ENCODE measurements at regions not wholly inside any gene's neighbourhood (a gene's known extent, or its start where the extent isn't known, plus 50 kb on each side); places are given as distances from the start of the nearest gene placed in this dataset.

DNA sequence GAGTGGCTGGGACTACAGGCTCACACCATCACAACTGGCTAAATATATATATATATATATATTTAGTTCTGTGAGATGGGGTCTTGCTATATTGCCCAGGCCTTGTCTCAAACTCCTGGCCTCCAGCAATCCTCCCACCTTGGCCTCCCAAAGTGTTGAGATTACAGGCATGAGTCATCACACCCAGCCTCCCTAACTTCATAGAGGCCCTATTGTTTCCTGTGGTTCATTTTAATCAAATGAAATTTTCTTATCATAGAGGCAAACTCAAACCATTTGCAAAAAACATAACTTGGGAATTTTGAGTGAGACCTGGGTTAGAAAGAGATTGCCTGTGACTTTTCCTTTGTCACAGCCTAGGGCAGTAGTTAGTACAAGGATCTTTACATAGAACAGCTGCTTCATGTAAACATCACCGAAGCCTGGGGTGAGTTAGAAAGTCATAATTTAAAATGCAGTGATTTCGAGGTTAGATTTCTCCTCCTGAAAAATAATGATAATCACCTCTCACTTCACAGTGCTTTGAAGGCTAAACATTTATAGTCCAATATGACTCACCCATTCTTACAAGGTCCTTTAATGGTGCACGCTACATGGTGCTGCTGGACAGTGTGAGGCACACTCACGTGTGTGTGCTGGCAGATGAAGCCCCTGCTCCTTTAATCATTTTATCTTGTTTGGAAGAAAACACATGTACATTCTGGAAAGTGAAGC lies 188.9 kb downstream of the RHOU start:
- no peak for DNase-seq

- no peak for DNase-seq
Observed at GRCh38 chr1:228925691-228926090, 190.4 kb downstream of the RHOU start.

- no peak for DNase-seq
Observed at GRCh38 chr1:228927421-228927820, 192.1 kb downstream of the RHOU start.

DNA sequence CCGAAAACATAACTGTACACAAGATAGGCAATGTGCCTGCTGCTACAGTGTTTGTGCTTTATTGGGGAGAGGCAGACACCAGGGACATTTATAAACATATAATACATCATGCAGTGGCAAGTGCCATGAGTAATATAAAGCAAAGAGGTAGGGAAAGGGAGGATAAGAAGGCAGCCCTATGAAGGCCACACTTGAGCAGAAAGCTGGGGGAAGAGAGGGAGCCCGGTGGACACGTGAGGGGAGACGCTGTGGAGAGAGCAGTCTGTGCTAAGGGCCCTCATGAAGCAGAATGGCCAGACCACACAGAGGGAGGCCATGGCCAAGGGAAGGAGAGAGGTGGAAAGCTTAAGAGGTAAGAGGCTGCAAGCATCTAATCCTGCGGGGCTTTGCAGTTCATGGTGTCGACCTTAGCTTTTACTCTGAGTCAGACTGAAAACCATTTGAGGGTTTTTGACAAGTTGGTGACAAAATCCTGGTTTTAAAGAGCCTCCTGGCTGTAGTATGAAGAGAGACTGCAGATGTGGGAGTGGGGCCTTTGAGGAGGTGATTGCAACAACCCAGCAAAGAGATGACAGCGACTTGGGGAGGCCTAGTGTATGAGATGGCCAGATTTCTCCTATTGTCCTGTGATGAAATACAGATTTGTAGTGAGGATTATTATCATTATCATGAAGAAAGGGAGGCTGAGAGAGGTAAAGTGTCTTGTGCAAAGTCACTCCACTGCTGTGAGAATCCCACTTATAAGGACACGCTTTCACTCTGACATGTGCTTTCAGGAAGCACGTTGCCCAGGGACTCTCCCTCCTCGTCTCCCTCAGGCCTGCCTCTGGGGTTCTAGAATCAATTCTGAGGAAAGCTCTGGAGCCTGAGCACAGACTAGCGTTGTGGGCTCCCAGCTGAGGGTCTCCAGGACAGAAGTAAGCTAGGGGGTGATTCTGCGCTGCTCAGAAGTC lies 192.9 kb downstream of the RHOU start:
- DNase-seq: peak; percentile 89

DNA sequence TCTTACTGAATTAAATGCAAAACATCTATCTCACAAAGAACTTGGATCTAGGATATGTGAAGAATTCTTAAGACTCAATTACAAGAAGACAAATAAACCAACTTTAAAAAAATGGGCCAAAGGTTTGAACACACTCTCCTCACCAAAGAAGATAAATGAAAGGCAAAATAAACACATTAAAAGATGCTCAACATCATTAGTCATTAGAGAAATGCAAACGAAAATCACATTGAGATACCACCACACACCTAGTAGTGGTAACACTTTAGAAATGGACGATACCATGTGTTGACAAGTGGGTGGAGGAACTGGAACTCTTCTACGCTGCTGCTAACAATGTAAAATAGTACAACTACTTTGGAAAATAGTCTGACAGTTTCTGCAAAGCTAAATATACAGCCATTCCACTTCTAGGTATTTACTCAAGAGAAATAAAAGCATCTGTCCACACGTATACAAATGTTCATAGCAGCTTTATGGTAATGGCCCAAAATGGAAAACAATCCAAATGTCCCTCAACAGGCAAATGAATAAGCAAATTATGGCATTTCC lies 194.3 kb downstream of the RHOU start:
- no peak for DNase-seq

DNA sequence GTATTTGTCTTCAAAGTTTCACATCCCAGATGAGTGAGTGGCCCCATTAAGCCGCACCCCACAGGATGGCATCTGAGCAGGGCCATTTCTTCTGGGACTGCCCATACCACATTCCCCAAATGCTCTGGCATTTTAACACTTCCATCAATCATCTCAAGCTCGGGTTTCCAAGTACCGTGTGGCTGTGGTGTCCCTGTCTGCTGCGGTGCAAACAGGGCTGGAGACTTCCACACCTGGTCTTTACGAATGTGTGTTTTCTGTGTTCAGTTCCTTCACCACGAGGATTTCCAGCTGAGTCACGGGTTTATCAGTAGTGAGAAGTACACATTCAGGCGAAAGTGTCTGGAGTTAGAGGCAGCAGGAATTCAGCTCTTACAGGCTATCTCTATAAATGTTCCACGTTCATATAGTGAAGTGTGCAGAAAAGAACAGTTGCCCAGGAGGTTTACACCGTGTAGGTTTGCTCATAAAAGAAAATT lies 195.2 kb downstream of the RHOU start:
- DNase-seq: no peak

- DNase-seq: no peak
Observed at GRCh38 chr1:228933753-228934152, 198.5 kb downstream of the RHOU start.

GRCh38 chr1:228935198-228935663 lies 200.0 kb downstream of the RHOU start:
- no peak for DNase-seq

DNA sequence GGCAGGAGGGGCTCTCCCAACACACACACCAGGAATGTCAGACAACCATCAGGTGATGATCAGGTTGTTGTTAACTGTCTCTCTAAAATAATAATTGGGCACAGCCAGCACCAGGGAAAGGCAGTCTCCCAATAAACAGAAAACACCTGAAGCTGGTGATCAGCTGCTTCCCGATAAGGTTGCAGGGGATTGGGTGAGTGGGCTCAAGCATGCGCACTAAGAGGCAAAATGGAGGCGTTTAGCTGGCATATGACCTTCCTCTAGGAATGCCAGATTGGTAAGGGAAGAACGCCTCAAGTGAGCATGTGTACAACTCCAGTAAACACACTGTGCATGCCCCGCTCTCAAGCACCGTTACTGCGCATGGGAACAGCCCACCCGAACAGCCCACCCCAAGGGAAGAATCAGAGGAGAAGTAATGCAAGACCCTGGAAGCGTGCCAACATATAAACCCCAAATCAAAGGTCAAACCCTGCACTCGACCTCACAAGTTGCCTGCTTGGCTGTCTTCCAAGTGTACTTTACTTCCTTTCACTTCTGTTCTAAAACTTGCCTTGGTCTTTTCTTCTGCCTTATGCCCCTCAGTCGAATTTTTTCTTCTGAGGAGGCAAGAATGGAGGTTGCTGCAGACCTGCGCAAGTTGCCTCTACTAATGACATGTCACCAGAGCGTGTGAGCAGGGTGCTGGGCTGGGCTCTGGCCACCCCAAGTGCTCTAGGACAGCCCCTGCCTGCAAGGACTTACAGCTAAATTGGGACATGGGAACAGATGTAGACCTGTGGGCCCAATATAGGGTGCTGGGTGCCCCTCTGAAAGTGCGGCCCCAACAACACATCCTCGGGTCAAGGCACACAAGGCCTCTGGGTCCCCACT lies 200.8 kb downstream of the RHOU start:
- DNase-seq: no peak

GRCh38 chr1:228936881-228937280 lies 201.6 kb downstream of the RHOU start:
- no peak for DNase-seq

DNA sequence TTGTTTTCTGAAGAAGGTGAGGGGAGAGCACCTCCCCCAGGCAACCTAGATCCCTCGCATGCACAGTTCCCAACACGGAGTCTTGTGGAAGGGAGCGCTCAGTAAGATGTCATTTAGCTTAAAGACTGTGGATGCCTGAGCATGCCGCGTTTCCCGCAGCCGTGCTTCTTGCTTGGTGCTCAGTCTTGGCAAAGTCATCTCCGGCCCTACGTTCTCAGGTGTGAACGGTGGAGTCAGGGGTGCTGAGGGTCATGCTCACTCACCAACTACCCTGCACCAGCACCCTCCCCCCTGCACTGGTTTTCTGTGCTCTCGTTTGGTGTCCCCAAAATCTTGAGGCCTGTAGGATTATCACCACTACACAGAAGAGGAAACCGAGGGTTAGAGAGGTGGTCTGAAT lies 202.1 kb downstream of the RHOU start:
- DNase-seq: no peak

GRCh38 chr1:228937851-228938536 lies 202.7 kb downstream of the RHOU start:
- no peak for DNase-seq

- DNase-seq: no peak
Observed at GRCh38 chr1:228938537-228938901, 203.2 kb downstream of the RHOU start.

DNA sequence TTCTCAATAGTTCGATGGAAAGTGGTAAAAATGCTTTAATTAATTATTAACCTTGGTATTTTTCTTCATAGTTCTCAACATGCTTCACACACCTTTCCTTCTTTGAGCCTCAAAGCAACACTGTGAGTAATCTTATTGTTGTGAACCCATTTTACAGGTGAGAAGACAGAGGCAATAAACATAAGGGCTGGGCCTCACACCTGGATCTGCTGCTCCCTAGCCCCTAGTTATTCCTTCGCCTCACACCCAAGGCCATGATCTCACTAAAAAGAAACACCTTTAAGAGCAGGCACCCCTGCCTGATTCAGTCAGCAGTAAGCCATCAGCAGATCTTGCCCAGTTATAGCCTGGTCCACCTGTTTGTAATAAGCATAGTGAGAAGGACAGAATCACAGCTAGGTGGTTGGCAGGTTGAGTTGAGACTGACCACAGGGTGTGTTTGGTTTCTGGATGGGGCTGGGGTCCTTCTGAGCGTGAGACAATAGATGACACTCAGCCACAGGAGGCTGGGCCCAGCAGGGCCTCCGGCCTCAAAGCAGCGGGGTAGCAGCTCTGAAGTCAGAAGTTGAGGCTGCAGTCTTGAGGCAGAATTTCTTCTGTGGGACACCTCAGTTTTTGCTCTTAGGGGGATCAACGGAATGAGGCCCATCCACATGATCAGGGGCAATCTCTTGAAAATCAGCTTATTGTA lies 203.9 kb downstream of the RHOU start:
- DNase-seq: no peak

- no peak for DNase-seq
Observed at GRCh38 chr1:228939881-228940392, 204.7 kb downstream of the RHOU start.

GRCh38 chr1:228940526-228940925 lies 205.2 kb downstream of the RHOU start:
- DNase-seq: no peak

DNA sequence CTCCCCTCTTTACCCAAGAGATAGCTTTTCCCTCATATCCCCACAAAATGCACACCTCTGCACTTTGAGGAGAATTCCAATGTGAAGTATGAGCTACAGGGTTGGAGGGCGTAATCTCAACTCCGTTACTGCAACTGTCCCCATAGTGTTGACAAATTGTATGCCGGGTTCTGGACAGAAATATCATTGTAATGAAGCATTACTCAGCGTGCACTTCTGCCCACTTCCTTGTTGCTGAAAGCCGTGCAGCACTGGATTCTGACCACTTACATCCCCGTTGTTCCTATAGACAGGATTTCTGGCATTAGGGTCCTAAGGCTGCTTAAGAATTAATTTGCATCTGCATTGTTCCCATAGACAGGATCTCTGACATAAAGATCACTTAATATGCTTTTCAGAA lies 205.6 kb downstream of the RHOU start:
- no peak for DNase-seq

DNA sequence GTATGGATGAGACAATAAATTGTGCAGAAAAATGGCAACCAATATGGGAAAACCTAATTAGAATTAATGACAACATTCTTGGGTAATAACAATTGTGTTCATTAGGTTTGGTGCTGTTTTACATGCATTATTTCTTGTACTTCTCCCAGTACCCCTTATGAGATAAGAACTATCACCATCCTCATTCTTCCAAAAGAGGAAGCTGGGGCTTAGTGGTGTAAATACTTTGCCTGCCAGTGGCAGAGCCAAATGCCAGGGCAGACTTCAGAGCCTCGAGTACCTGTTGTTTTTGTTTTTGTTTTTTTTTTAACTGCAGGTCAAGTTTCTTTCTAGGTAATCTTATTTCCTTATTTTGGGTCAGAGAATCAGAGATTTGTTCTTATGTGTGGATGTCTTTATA lies 206.4 kb downstream of the RHOU start:
- no peak for DNase-seq

DNA sequence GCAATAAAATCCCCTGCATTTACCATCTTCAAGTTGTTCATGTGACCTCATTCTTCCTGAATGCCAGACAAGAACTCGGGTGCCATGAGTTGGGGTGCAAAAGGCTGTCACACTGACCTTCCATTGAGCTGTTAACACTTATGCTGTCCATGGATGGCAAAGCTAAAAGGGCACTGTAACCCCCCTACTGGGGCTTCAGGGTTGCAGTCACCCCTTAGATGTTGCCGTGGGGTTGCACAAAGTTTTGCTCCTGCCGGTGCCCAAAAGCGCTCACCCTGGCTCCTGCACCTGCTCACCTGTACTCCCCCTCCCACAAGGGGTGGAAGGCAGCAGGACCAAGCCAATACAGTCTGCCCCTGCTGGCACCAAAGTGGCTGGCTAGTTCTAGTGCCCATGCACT lies 208.2 kb downstream of the RHOU start:
- DNase-seq: no peak

DNA sequence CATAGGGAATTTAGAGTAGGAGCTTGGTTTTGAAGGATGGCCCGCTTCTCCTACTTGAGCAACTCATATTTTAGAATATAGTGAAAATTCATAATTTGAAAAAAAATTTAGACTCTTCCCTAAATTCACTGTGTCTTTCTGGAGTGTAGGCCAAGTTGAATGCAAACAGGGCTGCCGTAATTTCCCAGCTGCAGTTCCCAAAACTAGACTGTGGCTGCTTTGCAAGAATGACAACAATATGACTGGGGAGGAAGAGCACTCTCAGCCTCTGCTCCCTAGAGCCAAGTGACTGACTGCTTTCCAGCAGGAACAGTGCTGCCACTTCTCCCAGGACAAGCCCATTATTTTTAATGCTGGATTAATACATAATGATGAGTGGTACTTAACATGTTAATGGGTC lies 209.0 kb downstream of the RHOU start:
- no peak for DNase-seq

- peak; percentile 14 for DNase-seq
Observed at GRCh38 chr1:228944935-228945371, 209.7 kb downstream of the RHOU start.
